CD14-positive monocyte (primary cell): ENCODE measurements at regions not wholly inside any gene's neighbourhood (a gene's known extent, or its start where the extent isn't known, plus 50 kb on each side); places are given as distances from the start of the nearest gene placed in this dataset.

Experiments
- DNase-seq, 3 donors: peaks; one replicate each; pipeline ENCODE4 v3.0.0-alpha.2; 2011 to 2022
- H2AFZ ChIP-seq: 2 replicates; pipeline ENCODE4 v1.6.0; 2012; ENCODE audit warnings: mild to moderate bottlenecking, low read depth, low read length, inconsistent platforms; ENCODE audit not compliant: insufficient read depth, poor library complexity, severe bottlenecking
- H3K27ac ChIP-seq, 2 donors: 1 replicate in 1 of 2; 2 replicates in 1 of 2; pipeline ENCODE4 v1.5.1; 2012 to 2013; ENCODE audit warnings: low read length in 2 of 2, control low read depth in 1 of 2, inconsistent platforms in 1 of 2, low read depth in 1 of 2, mild to moderate bottlenecking in 1 of 2
- H3K27me3 ChIP-seq, 2 donors: one replicate each; pipeline versions ENCODE4 v1.6.0 to v1.6.1; 2011 to 2013; ENCODE audit warnings: low read length in 2 of 2; ENCODE audit not compliant: control insufficient read depth in 2 of 2, insufficient read depth in 2 of 2
- H3K36me3 ChIP-seq, 2 donors: replicated peaks in 1 of 2; 1 replicate in 1 of 2; 2 replicates in 1 of 2; pipeline versions ENCODE4 v1.5.1 to v1.6.1; 2012 to 2013; ENCODE audit warnings: low read length in 2 of 2, control low read depth in 1 of 2, inconsistent platforms in 1 of 2, mild to moderate bottlenecking in 1 of 2; ENCODE audit not compliant: insufficient read depth in 2 of 2, control insufficient read depth in 1 of 2
- H3K4me1 ChIP-seq, 2 donors: 1 replicate in 1 of 2; 2 replicates in 1 of 2; pipeline versions ENCODE4 v1.5.1 to v1.6.1; 2012 to 2013; ENCODE audit warnings: low read length in 2 of 2, control low read depth in 1 of 2, inconsistent platforms in 1 of 2, mild to moderate bottlenecking in 1 of 2, moderate library complexity in 1 of 2; ENCODE audit not compliant: insufficient read depth in 2 of 2, control insufficient read depth in 1 of 2
- H3K4me2 ChIP-seq: replicated peaks from 2 replicates; pipeline ENCODE3; 2012; ENCODE audit warnings: low read length, moderate library complexity, mild to moderate bottlenecking; ENCODE audit not compliant: poor library complexity, severe bottlenecking; ENCODE audit errors: extremely low read depth
- H3K4me3 ChIP-seq, 3 experiments: fragments of 200-600 bp in 1 of 3; sonication (generic) in 1 of 3; replicated peaks in 1 of 3; 1 replicate in 2 of 3; 2 replicates in 1 of 3; pipeline ENCODE4 v1.5.1; 2011 to 2013; ENCODE audit warnings: low read length in 3 of 3, mild to moderate bottlenecking in 3 of 3, control low read depth in 2 of 3, low read depth in 2 of 3, inconsistent platforms in 1 of 3, moderate library complexity in 1 of 3
- H3K79me2 ChIP-seq: 2 replicates; pipeline ENCODE4 v1.6.0; 2012; ENCODE audit warnings: mild to moderate bottlenecking, control low read depth, inconsistent platforms, low read length, moderate library complexity; ENCODE audit not compliant: insufficient read depth
- H3K9ac ChIP-seq: 2 replicates; pipeline ENCODE4 v1.6.0; 2017; ENCODE audit warnings: low read length, mild to moderate bottlenecking; ENCODE audit not compliant: insufficient read depth, poor library complexity, severe bottlenecking
- H3K9me3 ChIP-seq, 2 donors: replicated peaks in 1 of 2; 1 replicate in 1 of 2; 2 replicates in 1 of 2; pipeline versions ENCODE4 v1.5.1 to v1.6.1; 2012 to 2013; ENCODE audit warnings: low read length in 2 of 2, control low read depth in 1 of 2; ENCODE audit not compliant: control insufficient read depth in 1 of 2, insufficient read depth in 1 of 2
- H4K20me1 ChIP-seq: 2 replicates; pipeline ENCODE4 v1.6.0; 2012; ENCODE audit warnings: mild to moderate bottlenecking, low read length, control low read depth, moderate library complexity; ENCODE audit not compliant: insufficient read depth
- H3K27ac Mint-ChIP-seq, 7 donors: one replicate each; pipeline ENCODE4 v1.8.0; 2020; ENCODE audit warnings: mild to moderate bottlenecking in 7 of 7, mixed read lengths in 7 of 7, moderate library complexity in 6 of 7, inconsistent platforms in 2 of 7
- H3K27me3 Mint-ChIP-seq, 3 donors: one replicate each; pipeline ENCODE4 v1.8.0; 2021 to 2022; ENCODE audit warnings: low read depth in 3 of 3, mild to moderate bottlenecking in 3 of 3, mixed read lengths in 3 of 3, moderate library complexity in 3 of 3, inconsistent platforms in 1 of 3
- H3K36me3 Mint-ChIP-seq, 2 donors: one replicate each; pipeline ENCODE4 v1.8.0; 2020; ENCODE audit warnings: mixed read lengths in 2 of 2, inconsistent platforms in 1 of 2, mild to moderate bottlenecking in 1 of 2
- H3K4me1 Mint-ChIP-seq: one replicate; pipeline ENCODE4 v1.8.0; 2020; ENCODE audit warnings: mild to moderate bottlenecking, mixed read lengths
- H3K4me3 Mint-ChIP-seq, 2 donors: one replicate each; pipeline ENCODE4 v1.8.0; 2020; ENCODE audit warnings: mild to moderate bottlenecking in 2 of 2, mixed read lengths in 2 of 2, moderate library complexity in 1 of 2
- H3K9me3 Mint-ChIP-seq, 7 donors: one replicate each; pipeline ENCODE4 v1.8.0; 2020 to 2022; ENCODE audit warnings: mixed read lengths in 7 of 7, mild to moderate bottlenecking in 6 of 7, moderate library complexity in 6 of 7, inconsistent platforms in 2 of 7
- CTCF ChIP-seq: fragments of 200-600 bp; IDR thresholded peaks from one replicate; pipeline ENCODE4 v1.8.0; 2022; ENCODE audit warnings: antibody characterized with exemption, mild to moderate bottlenecking
- whole genome bisulfite sequencing: methylation state at CpG from one replicate; pipeline ENCODE4 v1.1.5; 2013; ENCODE audit warnings: missing lambda C conversion rate; ENCODE audit not compliant: insufficient coverage; 5-methylcytosine and 5-hydroxymethylcytosine counted together
- intact Hi-C, 2 donors: fragments of 100-400 bp; cut with micrococcal nuclease; formaldehyde crosslinking; loops; one replicate each; pipeline versions ENCODE4 v1.15.0 to v1.15.1; 2023

GRCh38 chr18:22020867-22021370 lies 148.5 kb upstream of the GATA6 start:
- Histone ChIP-seq H3K4me1 (no peaks in the 10 kb centered on the region), H2AFZ (no peak overlapping the region), H3K9ac (no peak overlapping the region), H3K27me3 (no peaks in the 10 kb centered on the region), H3K4me3 (no peak overlapping the region), H3K9me3 (no peaks in the 10 kb centered on the region), H4K20me1 (no peaks in the 10 kb centered on the region), H3K27ac (no peak overlapping the region), H3K4me2 (no peak overlapping the region), H3K79me2 (no peaks in the 10 kb centered on the region), H3K36me3 (no peaks in the 10 kb centered on the region)
- Mint-ChIP-seq H3K9me3 (peaks cover 0 to 10% (median 3%) of the 10 kb centered on the region in 7 donors), H3K4me3 (no peak overlapping the region), H3K27me3 (peaks cover 0 to 5% (median 3%) of the 10 kb centered on the region in 3 donors), H3K36me3 (no peaks in the 10 kb centered on the region), H3K27ac (no peak overlapping the region), H3K4me1 (no peaks in the 10 kb centered on the region)
- 74% methylated on average over 3 of the region's 7 CpGs for WGBS
- intact Hi-C loops, result no loop called here
- DNase-seq, result no peak
- TF ChIP-seq CTCF, result no peak

GRCh38 chr18:22021701-22022100 lies 147.7 kb upstream of the GATA6 start:
- no peak overlapping the region for H3K9ac ChIP-seq
- no peaks in the 10 kb centered on the region for H4K20me1 ChIP-seq
- Mint-ChIP-seq H3K27ac (no peak overlapping the region), H3K4me1 (no peaks in the 10 kb centered on the region), H3K9me3 (peaks cover 0 to 6% (median under 1%) of the 10 kb centered on the region in 7 donors), H3K36me3 (no peaks in the 10 kb centered on the region), H3K27me3 (peaks cover 2 to 4% (median 3%) of the 10 kb centered on the region in 3 donors), H3K4me3 (no peak overlapping the region)
- no peaks in the 10 kb centered on the region for H3K4me1 ChIP-seq
- H3K4me3 ChIP-seq, result no peak overlapping the region
- no peak overlapping the region for H3K27ac ChIP-seq
- intact Hi-C loops, result no loop called here
- H3K36me3 ChIP-seq, result no peaks in the 10 kb centered on the region
- H3K27me3 ChIP-seq, result no peaks in the 10 kb centered on the region
- 97% methylated on average over 5 of the region's 7 CpGs for WGBS
- H2AFZ ChIP-seq, result no peak overlapping the region
- DNase-seq, result no peak
- H3K79me2 ChIP-seq, result no peaks in the 10 kb centered on the region
- no peaks in the 10 kb centered on the region for H3K9me3 ChIP-seq
- H3K4me2 ChIP-seq, result no peak overlapping the region
- TF ChIP-seq CTCF, result no peak
